CD4-positive, alpha-beta T cell treated with Interferon alpha-2 for 1 hour (primary cell): ENCODE measurements at regions not wholly inside any gene's neighbourhood (a gene's known extent, or its start where the extent isn't known, plus 50 kb on each side); places are given as distances from the start of the nearest gene placed in this dataset.
"Not testable (repeated sequence)": the region's sequence is repeated elsewhere in the genome, so short reads cannot be mapped to it uniquely, and the experiment has no call there.

Source experiments
- DNase-seq, 2 donors: peaks; one replicate each; pipeline ENCODE4 v3.0.0-alpha.2; 2020 to 2022

DNA sequence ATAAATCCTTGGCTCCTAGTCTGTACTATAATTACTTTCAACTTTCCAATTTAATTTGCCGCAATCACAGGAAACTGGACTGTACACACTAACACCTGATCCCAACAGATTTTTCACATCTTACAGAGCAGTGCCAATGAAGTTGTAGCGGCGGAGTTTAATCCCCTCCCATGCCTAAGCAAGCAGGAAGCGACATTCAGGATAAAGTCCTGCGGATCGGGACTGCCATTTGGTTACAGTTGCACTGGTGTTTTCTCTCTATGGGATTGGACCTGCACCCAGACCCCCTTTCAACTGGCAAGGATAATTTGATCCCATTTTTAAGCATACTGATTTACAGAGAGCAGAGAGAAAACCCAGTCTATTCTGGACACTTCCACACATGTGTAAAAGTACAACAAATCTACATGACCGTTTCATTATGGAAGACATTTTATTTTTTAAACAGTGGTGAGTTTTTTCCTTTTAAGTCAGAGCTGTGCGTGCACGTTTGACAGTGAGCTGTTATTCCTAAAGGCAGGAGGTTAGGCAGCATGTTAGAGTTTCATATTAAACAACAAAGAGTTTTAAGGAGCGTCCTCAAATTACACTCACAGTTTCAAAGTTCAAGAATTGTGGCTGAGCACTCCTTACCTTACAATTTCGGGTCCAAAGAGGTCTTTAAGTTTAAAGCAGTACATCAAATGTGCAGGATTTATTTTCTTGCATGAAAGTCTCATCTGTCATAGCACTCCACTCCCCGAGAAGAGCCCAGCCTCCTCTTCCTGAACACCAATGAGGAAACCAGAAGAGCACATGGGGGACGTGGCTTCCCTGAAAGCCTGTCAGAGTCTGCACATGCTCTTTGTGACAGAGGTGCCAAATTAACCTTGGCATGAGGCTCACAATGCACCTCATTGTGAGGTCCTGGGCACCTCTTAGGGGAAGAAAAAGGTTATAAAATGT is 141.6 kb upstream of the RFC3 start:
- peak in 1 of 2 donors; percentile 22 for DNase-seq

DNA sequence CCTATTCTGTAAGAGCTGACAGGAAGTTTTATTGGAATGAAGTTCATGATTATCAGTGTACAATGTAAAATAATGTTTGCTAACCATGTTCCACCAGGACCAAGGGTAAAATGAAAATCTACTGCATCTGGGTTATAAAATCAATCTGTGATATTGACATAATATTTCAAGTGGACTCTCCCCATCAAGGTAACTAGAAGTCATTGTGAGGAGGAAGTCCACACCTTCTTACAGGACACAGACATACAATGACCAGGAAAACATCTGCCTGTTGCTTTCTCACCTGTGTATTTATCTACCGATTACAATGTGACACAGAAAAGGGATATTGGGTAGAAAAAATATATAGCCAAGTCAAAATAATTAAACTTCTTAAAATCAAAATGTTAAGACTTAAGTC is 140.7 kb upstream of the RFC3 start:
- no peak for DNase-seq

DNA sequence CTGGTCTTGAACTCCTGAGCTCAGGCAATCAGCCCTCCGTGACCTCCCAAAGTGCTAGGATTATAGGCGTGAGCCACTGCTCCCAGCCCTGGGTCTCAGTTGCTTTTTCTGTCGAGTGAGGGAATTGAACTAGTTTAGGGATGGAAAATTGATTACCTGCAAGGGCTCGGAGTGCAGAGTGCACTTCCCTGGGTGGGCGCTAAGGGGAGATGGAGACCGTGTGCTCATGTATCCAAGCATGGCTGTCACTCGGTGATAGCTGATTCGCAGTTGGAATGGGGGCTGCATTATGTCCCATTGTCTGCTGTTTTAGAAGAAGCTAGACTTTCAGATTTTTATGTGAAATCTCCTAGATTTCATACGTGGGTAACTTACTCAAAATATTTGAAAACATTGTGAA is 139.9 kb upstream of the RFC3 start:
- no peak for DNase-seq

DNA sequence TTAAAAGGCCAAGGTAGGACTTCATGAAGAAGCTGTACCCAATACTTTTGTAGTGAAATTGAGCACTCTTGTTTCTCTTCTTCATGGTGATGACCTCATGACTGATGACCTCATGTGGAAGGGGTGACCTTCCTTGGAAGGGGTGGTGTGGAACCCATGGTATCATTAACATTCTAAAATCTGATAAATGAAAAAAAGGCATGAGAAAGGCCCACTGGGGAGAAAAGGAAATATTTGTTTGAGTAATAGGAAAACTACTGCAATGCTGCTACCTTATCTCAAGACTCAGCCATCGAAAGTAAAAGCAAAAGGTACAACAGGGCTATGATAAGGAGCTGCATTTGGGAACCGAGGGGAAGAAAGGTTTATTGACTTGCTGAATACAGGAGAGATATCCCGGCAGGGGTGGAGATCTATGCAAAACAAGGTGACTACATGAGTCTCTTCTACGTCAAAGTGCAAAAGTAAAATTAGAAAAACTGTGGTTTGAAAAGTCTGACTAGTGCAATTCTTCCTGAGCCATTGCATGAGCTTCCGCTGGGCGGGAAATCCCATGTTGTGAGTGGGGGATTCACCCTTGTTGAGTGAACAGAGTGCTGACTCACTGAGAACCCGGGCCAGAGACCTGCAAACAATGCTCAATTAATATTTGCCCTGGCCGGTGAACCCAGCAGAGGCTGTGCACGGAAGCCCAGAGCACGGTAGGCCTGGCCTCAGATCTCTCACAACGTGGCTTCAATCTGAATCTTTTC is 138.9 kb upstream of the RFC3 start:
- peak; percentile 43 to 73 for DNase-seq

DNA sequence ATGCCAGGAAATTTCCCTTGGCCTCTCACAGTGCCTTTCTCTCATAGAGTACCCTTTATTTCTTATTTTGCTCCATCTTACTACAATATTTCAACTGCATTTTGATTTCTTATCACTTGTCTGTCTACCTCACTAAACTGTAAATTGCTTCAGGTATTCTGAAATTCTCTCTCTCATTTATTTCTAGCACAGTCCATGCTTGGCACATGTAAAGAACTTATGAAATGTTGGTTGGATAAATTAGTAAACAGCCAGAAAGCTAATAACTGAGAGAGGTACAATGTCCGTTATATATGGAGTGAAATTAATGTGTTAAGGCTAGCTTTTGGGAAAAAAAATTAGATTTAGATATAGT is 138.3 kb upstream of the RFC3 start:
- no peak for DNase-seq

DNA sequence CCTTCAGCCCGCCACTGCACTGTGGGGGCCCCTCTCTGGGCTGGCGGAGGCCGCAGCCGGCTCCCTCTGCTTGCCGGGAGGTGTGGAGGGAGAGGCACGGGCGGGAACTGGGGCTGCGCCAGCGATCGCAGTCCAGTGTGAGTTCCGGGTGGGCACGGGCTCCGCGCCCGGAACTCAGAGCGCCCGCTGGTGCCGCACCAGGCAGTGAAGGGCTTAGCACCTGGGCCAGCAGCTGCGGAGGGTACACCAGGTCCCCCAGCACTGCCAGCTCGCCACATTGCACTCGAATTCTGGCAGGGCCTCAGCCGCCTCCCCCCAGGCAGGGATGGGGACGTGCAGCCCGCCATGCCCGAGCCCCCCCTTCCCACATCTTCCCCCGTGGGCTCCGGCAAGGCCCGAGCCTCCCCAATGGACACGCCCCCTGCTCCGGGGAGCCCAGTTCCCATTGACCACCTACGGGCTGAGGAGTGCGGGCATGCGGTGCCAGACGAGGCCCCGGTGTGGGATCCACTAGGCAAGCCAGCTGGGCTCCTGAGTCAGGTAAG is 135.9 kb upstream of the RFC3 start:
- no peak for DNase-seq

DNA sequence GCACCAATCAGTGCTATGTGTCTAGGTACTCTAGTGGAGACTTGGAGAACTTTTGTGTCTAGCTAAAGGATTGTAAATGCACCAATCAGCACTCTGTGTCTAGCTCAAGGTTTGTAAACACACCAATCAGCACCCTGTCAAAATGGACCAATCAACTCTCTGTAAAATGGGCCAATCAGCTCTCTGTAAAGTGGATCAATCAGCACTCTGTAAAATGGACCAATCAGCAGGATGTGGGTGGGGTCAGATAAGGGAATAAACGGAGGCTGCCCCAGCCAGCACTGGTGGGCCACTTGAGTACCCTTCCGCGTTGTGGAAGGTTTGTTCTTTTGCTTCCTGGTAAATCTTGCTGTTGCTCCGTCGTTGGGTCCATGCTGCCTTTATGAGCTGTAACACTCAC is 135.3 kb upstream of the RFC3 start:
- DNase-seq = not testable (repeated sequence)

DNA sequence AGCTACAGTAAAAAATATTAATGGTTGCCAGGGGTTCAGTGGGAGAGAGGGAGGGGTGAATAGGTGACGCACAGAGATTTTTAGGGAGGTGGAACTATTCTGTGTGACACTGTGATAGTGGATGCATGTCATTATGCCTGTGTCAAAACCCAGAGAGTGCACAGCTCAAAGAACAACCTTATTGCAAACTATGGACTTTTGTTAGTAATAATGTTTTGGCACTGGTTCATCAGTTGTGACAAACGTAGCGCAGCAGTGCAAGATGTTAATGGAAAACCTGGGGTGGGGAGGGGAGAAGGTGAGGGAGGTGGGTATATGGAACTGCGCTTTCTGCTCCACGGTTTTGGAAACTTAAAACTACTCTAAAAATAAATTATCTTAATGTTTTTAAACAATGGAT is 134.6 kb upstream of the RFC3 start:
- DNase-seq = no peak

DNA sequence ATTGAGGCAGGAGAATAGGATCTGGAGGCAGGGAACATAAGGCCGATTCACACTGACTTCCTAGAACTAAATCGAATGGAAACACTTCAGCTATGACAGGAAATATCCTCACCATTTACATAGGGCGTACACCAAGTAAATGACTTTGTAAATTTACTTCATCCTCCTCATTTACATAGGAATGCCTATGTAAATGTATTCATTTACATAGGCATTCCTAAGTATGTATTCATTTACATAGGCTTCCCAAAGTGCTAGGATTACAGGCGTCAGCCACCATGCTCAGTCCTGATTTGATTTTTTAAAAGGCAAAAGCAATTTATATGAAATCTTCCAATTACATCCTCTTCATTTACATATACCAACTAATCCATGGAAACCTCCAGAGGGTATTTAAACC is 133.1 kb upstream of the RFC3 start:
- no peak for DNase-seq

DNA sequence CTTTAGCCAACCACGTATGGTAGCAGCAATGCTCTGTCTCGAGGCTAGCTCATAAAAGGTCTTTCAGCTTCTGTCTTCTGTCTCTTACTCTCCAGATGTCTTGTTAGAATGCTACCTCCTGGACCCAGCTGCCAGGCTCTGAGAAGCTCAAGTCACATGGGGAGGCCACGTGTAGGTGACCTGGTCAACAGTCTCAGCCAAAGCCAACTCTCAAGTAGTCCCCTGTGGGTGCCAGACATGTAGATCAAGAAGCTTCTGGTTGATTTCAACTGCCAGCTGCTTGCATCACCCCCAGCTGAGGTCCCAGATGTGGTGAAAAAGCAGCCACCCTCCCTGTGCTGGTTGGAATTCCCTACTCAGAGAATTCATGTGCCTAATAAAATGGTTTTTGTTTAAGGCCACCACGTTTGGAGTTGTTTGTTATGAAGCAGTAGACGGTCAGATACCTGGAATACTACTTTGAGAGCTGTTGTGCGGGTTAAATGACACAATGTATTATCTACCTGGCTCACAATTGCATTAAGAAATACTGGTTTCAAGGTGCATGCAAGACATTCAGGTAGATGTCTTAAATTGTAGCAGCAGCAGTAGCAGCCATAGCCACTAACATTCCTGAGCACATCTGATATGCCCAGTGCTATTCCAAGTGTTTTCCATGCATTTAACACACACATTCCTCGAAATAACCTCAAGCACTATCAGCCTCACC is 131.0 kb upstream of the RFC3 start:
- no peak for DNase-seq

DNA sequence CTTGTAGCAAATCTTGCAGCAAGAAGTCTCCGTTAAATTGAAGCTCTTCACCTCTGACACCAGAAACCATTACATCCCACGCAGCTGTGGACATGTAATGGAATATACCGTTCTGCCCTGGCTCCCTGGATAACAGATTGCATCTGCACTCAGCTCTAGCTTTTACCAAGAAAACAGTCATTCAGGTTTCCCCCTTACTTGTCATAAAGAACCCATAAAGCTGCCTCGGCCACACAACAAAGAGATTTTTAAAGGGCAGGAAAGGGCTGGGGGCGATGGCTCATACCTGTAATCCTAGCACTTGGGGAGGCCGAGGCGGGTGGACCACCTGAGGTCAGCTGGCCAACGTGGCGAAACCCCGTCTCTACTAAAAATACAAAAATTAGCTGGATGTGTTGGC is 127.6 kb upstream of the RFC3 start:
- no peak for DNase-seq

DNA sequence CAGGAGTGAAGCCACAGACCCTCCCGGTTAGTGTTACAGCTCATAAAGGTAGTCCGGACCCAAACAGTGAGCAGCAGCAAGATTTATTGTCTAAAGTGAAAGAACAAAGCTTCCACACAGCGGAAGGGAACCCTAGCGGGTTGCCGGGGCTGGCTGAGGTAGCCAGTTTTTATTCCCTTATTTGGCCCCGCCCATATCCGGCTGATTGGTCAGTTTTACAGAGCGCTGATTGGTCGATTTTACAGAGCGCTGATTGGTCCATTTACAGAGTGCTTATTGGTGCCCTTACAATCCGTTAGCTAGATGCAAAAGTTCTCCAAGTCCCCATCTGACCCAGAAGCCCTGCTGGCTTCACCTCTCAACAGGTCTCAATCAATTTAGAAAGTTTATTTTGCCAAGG is 126.0 kb upstream of the RFC3 start:
- DNase-seq = no peak

DNA sequence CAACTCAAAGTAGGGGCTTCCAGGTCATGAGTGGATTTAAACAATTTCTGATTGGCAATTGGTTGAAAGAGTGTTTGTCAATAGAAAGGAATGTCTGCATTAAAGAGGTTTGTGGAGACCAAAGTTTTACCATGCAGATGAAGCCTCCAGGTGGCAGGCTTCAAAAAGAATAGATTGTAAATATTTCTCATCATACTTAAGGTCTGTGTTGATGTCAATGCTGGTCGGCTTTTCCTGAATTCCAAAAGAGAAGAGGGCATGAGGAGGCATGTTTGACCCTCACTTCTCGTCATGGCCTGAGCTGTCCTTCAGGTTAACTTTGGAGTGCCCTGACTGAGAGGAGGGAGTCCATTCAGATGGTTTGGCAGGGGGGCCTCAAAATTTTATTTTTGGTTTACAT is 125.4 kb upstream of the RFC3 start:
- DNase-seq = no peak

DNA sequence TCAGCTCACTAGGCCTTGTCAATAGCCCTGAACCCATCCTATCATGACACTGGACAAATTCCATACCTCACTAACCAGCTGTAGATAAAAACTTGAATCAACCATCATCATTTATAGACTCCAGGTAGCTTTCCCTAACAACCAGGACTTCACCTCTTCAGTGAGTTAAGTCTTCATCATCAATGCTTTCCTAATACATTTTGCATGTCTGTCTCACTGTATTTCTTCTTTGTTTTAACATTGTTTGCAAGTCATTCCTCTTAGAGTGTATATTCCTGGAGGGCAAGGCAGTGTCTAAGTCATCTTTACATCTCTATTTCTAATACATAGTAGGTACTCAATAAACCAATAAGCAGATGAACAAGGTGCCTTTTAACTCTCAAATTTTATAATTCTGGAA is 123.4 kb upstream of the RFC3 start:
- DNase-seq = no peak

DNA sequence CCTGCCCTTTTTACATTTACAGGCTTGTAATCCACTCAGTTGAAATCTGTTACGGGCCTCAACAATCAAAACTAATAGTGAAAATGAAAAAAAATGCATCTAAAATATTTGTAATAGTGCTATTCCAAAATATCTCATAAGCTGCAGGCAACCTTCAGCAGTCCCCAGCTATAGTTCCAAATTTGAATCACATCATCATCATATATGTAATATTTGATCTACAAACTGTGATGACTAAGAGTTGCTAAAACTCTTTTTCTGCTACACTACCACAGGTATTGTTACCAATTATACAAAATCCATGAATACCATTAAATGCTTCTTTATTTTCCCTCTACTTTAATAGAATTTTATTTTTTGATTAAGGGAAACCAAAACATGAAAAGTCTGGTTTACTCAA is 121.4 kb upstream of the RFC3 start:
- no peak for DNase-seq

DNA sequence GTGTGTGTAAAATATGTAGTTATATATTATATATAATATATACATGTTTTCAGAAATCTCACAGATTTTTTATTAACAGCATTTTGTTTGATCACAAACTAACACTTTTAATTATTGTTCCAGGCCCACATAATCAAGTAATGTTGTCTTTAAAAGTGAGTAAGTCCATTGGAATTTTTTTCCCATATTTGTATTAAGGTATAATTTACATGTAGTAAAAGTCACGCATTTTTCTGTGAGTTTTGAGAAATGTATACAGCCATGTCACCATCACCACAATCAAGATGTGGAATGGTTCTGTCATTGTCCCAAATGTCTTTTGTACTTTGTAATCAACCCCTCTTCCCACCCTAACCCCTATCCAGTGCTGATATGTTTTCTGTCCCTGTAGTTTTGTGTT is 120.0 kb upstream of the RFC3 start:
- no peak for DNase-seq

DNA sequence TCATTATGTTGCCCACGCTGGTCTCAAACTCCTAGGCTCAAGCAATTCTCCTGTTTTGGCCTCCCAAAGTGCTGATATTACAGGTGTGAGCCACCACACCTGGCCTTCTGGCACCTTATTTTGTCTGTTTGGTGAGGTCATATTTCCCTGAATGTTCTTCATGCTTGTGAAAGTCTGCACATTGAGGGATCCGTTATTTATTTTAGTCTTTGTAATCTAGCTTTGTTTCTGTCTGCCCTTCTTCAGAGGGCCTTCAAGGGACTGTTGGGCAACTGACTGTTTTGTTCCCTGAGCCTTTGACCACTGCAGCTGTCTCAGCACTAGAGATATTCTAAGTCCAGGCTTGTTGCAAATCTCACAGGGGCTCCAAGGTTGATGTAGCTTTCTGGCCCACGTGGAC is 110.5 kb upstream of the RFC3 start:
- no peak for DNase-seq

DNA sequence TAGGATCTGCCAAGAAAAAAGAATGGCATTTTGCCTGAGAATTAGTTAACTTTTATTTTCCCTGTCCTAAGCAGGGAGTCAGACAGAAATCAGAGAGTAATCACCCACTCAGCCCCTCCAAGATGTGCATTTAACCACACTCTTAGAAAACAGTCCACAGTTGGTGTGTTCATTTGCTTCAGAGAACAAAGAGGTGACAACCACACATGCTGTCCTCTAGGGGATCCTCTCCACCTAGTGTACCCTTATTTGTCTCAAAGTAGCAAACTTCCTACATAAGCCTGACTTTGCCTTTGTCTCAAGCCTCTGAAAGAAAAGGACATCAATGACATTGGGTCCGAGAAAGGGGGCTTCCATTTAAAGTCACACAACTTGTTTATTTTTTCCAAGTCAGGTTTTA is 107.0 kb upstream of the RFC3 start:
- no peak for DNase-seq

DNA sequence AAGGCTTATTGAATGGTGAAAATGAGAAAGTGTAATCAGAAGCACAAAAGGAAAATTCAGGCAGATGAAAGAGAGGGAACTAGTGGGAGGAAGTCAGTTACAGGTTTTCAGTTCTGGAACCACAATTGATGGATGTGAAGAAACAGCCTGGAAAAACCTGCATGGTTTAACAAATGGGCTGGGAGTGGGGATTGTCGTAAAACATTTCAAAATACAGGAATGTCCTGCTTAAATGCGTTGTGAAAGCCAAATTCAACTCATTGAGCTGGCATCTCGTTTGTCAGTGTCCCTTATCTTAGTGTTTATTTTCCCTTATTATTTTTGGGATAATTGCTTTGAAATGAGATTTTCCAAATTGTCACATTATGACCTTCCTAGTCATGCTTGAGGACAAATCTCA is 106.5 kb upstream of the RFC3 start:
- no peak for DNase-seq

DNA sequence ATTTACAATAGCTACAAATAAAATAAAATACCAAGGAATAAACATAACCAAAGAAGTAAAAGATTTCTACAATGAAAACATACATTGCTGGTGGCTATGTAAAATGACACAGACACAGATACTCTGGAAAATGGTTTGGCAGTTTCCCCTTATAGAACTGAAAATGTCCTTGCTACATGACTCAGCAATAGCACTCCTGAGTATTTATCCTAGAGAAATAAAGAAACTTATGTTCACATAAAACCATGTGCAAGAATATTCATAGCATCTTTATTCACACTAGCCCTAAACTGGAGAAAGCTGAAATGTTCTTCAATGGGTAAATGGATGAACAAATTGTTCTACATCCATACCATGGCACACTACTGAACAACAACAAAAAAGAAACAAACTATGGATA is 100.2 kb upstream of the RFC3 start:
- no peak for DNase-seq

DNA sequence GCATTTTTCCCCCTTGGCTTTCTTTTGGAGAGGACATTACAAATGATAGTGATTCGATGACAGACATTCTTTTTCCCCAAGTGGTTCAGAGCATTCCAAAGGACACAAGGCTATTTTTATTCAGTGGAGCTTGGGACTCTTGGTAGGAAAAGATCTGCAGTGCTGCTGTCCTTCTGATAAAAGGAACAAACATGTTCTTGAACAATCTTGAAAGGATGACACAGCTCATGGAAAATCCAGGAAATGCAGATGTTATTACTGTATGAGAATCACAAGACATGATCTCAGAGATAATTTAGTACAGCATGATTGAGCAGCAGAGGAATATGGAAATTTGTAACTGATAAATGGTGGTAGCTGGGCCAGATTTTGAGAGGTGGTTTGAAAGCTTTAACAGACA is 96.2 kb upstream of the RFC3 start:
- no peak for DNase-seq

DNA sequence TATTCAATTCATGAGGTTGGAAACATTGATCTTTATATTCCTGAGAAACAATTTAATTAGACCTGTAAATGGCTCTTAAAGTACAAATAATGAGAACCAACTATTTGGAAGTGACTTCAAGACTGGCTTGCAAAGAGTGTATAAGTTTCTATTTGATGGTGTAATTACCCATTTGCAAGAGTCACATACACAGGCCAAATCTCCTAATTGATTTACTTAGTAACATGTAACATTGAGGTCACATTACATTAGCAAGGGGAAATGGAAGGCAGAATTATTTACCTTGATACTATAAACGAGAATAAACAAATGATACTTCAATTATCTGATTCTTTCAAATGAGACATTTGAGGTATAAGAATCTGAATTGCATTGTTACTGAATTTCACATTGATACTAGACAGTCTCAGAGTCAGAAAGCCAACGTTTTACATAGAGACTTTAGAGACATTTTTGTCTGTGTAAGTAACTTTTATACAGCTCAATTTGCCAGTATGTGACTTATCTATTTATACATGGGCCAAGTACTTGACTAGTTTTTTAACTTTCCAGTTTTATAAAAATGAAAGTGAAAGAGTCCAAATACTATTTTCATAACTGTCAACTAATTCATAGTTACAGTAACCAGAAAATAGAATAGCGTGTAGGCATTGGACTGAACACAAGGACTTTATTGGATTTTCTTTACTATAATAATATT is 95.6 kb upstream of the RFC3 start:
- DNase-seq = peak in 1 of 2 donors; percentile 18

DNA sequence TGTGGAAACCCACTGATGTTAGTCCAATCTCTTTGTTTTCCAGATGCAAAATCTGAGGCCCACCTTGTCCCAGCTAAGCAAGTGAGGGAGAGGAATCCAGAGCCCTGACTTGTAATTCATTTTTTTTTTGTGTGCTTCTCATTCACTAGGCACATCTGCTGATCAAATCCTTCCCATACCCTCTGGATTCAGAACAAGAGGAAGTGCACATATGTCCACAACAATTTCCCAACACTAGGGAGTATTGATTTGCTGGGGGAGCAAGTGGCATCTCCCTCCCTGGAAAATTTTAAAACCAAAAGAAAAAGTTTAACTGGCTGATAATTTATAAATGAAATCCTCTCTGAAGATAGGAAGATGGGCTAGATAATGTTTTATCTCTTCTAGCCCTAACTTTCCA is 94.6 kb upstream of the RFC3 start:
- DNase-seq = no peak
